HFFc6 (cell line): ENCODE measurements at regions not wholly inside any gene's neighbourhood (a gene's known extent, or its start where the extent isn't known, plus 50 kb on each side); places are given as distances from the start of the nearest gene placed in this dataset.

Source experiments
- DNase-seq: peaks from one replicate; pipeline ENCODE4 v3.0.0-alpha.2; 2018
- H3K27ac Mint-ChIP-seq: 2 replicates; pipeline ENCODE4 v1.8.0; 2020; ENCODE audit warnings: mild to moderate bottlenecking, mixed read lengths
- H3K27me3 Mint-ChIP-seq: 2 replicates; pipeline ENCODE4 v1.8.0; 2021; ENCODE audit warnings: mild to moderate bottlenecking, moderate library complexity, mixed read lengths; ENCODE audit not compliant: insufficient read depth
- H3K36me3 Mint-ChIP-seq: 2 replicates; pipeline ENCODE4 v1.8.0; 2021; ENCODE audit warnings: low read depth, mixed read lengths
- H3K4me1 Mint-ChIP-seq: 2 replicates; pipeline ENCODE4 v1.8.0; 2020; ENCODE audit warnings: low read depth, mixed read lengths
- H3K4me3 Mint-ChIP-seq: 2 replicates; pipeline ENCODE4 v1.8.0; 2020; ENCODE audit warnings: mild to moderate bottlenecking, moderate library complexity, mixed read lengths
- H3K9me3 Mint-ChIP-seq: 2 replicates; pipeline ENCODE4 v1.8.0; 2020; ENCODE audit warnings: mild to moderate bottlenecking, mixed read lengths
- CTCF ChIP-seq: fragments of 200-600 bp; sonication (generic); IDR thresholded peaks from 2 replicates; pipeline ENCODE4 v1.5.0; 2021; ENCODE audit warnings: antibody characterized with exemption, mild to moderate bottlenecking

- Mint-ChIP-seq H3K36me3 (no peaks in the 10 kb centered on the region), H3K27me3 (no peaks in the 10 kb centered on the region), H3K27ac (no peak overlapping the region), H3K4me1 (no peaks in the 10 kb centered on the region), H3K4me3 (no peak overlapping the region), H3K9me3 (peaks cover 9% of the 10 kb centered on the region)
- DNase-seq = no peak
- no peak for TF ChIP-seq CTCF
Observed at GRCh38 chr4:81571105-81571504, 99.4 kb upstream of the RASGEF1B start.

GRCh38 chr4:81566161-81566591 is 94.5 kb upstream of the RASGEF1B start:
- Mint-ChIP-seq H3K4me3 (no peak overlapping the region), H3K27ac (no peak overlapping the region), H3K4me1 (no peaks in the 10 kb centered on the region), H3K27me3 (no peaks in the 10 kb centered on the region), H3K9me3 (peaks cover 22% of the 10 kb centered on the region), H3K36me3 (no peaks in the 10 kb centered on the region)
- TF ChIP-seq CTCF = no peak
- DNase-seq = no peak

GRCh38 chr4:81565142-81565870 is 93.6 kb upstream of the RASGEF1B start:
- no peak for DNase-seq
- no peaks in the 10 kb centered on the region for H3K36me3 Mint-ChIP-seq
- no peak overlapping the region for H3K27ac Mint-ChIP-seq
- no peak overlapping the region for H3K4me3 Mint-ChIP-seq
- TF ChIP-seq CTCF = no peak
- no peaks in the 10 kb centered on the region for H3K4me1 Mint-ChIP-seq
- no peaks in the 10 kb centered on the region for H3K27me3 Mint-ChIP-seq
- peaks cover 26% of the 10 kb centered on the region for H3K9me3 Mint-ChIP-seq

GRCh38 chr4:81564025-81564424 is 92.3 kb upstream of the RASGEF1B start:
- H3K27me3 Mint-ChIP-seq = no peaks in the 10 kb centered on the region
- H3K27ac Mint-ChIP-seq = no peak overlapping the region
- no peak for TF ChIP-seq CTCF
- H3K36me3 Mint-ChIP-seq = no peaks in the 10 kb centered on the region
- no peak overlapping the region for H3K4me3 Mint-ChIP-seq
- no peaks in the 10 kb centered on the region for H3K4me1 Mint-ChIP-seq
- peaks cover 34% of the 10 kb centered on the region for H3K9me3 Mint-ChIP-seq
- DNase-seq = no peak

GRCh38 chr4:81562093-81562492 is 90.4 kb upstream of the RASGEF1B start:
- H3K4me1 Mint-ChIP-seq = no peaks in the 10 kb centered on the region
- H3K4me3 Mint-ChIP-seq = no peak overlapping the region
- DNase-seq = no peak
- no peak for TF ChIP-seq CTCF
- no peaks in the 10 kb centered on the region for H3K27me3 Mint-ChIP-seq
- no peaks in the 10 kb centered on the region for H3K36me3 Mint-ChIP-seq
- no peak overlapping the region for H3K27ac Mint-ChIP-seq
- H3K9me3 Mint-ChIP-seq = peaks cover 41% of the 10 kb centered on the region
